Peyer's patch (tissue), 4 donors: ENCODE measurements at regions not wholly inside any gene's neighbourhood (a gene's known extent, or its start where the extent isn't known, plus 50 kb on each side); places are given as distances from the start of the nearest gene placed in this dataset.

Experiments
- POLR2A ChIP-seq, 2 donors: fragments of 450-650 bp; IDR thresholded peaks; one replicate each; pipeline ENCODE4 v1.5.1; 2017; ENCODE audit warnings: antibody characterized with exemption in 2 of 2, mild to moderate bottlenecking in 2 of 2, moderate library complexity in 2 of 2
- TF ChIP-seq, protein P1 (sequence below), 6 experiments: fragments of 450-650 bp in 4 of 6; fragments of 200-600 bp in 2 of 6; sonication (generic) in 1 of 6; IDR thresholded peaks; one replicate each; pipeline ENCODE4 v1.5.1; 2017 to 2019; ENCODE audit warnings: antibody characterized with exemption in 6 of 6, mild to moderate bottlenecking in 3 of 6, moderate library complexity in 1 of 6

GRCh38 chr6:111980971-111981840, 72.7 kb upstream of the CCN6 start:
- TF ChIP-seq, protein P1, sequence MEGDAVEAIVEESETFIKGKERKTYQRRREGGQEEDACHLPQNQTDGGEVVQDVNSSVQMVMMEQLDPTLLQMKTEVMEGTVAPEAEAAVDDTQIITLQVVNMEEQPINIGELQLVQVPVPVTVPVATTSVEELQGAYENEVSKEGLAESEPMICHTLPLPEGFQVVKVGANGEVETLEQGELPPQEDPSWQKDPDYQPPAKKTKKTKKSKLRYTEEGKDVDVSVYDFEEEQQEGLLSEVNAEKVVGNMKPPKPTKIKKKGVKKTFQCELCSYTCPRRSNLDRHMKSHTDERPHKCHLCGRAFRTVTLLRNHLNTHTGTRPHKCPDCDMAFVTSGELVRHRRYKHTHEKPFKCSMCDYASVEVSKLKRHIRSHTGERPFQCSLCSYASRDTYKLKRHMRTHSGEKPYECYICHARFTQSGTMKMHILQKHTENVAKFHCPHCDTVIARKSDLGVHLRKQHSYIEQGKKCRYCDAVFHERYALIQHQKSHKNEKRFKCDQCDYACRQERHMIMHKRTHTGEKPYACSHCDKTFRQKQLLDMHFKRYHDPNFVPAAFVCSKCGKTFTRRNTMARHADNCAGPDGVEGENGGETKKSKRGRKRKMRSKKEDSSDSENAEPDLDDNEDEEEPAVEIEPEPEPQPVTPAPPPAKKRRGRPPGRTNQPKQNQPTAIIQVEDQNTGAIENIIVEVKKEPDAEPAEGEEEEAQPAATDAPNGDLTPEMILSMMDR (IDR thresholded peaks at IDR 0.05): no peak
- TF ChIP-seq POLR2A (IDR thresholded peaks at IDR 0.05): no peak
